ENCODE measurements at regions not wholly inside any gene's neighbourhood (a gene's known extent, or its start where the extent isn't known, plus 50 kb on each side); places are given as distances from the start of the nearest gene placed in this dataset.
"Not testable (repeated sequence)": the region's sequence is repeated elsewhere in the genome, so short reads cannot be mapped to it uniquely, and the experiment has no call there.

DNA sequence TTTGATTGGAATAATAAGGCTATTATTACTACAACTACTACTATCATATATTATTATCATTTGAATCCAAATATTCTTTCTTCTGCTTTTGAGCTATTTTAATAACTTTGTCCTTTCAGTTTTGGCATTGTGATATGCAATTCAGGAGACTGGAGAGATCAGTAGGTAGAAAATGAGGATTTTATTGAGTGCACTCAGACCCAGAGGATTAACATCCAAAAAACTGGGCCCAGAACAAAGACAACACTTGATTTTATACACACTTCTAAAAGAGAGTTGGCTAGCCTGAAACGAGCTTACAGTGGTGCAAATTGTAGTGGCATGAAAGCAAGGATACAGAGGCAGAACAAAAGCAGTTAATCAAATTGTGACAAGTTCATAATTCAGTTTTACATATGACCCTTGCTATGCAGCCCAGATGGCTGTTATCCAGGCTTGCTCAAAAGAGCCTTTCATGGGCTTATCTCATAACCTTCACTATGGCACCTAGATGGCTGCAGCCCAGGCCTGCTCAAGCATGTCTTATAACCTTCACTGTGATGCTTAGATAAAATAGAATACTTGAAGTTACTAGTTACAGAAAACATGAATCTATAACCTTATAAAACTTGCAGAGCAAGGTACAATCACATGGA, 796.3 kb upstream of the RAG2 start:
- no peak for DNase-seq (ENCODE audit: extremely low read depth in 1 of 2, low read depth in 1 of 2)

DNA sequence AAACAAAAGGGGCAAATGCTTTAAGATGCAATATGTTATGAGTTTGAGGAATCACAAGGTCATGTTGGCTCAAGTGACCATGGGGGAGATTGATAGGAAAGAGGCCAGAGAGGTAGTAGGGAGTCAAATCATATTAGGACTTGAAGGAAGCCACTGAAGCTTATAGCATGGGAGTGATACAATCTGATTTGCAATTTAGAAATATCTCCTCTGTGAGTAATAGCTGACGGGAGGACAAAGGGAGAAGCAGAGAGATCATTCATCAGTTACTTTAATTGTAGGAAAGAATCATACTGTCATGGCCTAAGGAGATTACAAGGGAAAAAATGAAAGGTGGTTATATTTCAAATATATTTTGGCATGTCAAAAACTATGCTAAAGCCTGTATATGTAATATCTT, 793.6 kb upstream of the RAG2 start:
- no peak for DNase-seq (ENCODE audit: extremely low read depth in 1 of 2, low read depth in 1 of 2)

- DNase-seq (ENCODE audit: extremely low read depth in 1 of 2, low read depth in 1 of 2): no peak
Observed at GRCh38 chr11:37390576-37391083, 792.6 kb upstream of the RAG2 start.

DNA sequence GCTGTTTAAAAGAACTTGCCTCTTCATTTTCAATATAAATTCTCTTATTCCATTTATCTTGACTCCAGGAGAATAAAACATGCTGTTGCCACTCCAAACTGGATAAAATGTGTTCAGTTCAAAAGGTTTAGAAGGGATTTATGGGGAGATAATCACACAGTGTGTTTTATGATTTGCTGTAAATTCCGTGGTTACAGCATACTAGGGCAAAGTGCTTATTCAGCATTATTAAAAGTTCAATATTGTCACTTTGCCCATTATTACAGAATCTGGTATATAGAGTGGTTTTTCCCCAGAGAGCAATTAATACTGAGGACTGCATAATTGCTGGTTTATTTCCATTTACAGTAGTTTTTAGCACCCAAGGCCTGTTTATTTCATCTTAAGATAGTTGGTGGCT, 780.9 kb upstream of the RAG2 start:
- no peak for DNase-seq (ENCODE audit: extremely low read depth in 1 of 2, low read depth in 1 of 2)

GRCh38 chr11:37372667-37373066, 774.6 kb upstream of the RAG2 start:
- DNase-seq (ENCODE audit: extremely low read depth in 1 of 2, low read depth in 1 of 2): no peak

- DNase-seq (ENCODE audit: extremely low read depth in 1 of 2, low read depth in 1 of 2): no peak
Observed at GRCh38 chr11:37371346-37371970, 773.4 kb upstream of the RAG2 start.

- no peak for DNase-seq (ENCODE audit: extremely low read depth in 1 of 2, low read depth in 1 of 2)
Observed at GRCh38 chr11:37370817-37371216, 772.8 kb upstream of the RAG2 start.

GRCh38 chr11:37364246-37364839, 766.3 kb upstream of the RAG2 start:
- no peak for DNase-seq (ENCODE audit: extremely low read depth in 1 of 2, low read depth in 1 of 2)

- no peak for DNase-seq (ENCODE audit: extremely low read depth in 1 of 2, low read depth in 1 of 2)
Observed at GRCh38 chr11:37353192-37353591, 755.2 kb upstream of the RAG2 start.

DNA sequence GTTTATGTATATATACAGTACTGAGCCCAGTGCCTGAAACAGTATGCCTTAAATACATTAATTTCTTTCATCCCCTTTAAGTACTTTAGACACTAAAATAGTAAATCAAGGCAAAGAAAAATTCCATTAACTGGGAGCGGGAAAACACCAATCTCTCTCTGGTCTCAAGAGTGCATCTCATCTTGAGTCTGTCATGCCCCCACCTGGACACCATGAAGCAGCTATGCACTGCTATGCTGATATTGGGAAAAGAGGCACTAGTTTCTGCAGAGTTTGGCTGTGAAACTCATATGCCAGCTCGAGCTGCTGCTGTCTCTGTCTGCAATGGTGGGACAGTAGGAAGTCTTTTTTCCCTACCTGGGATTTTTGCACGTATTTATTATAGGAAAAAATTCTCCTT, 754.4 kb upstream of the RAG2 start:
- DNase-seq (ENCODE audit: extremely low read depth in 1 of 2, low read depth in 1 of 2): no peak

GRCh38 chr11:37343290-37343689, 745.3 kb upstream of the RAG2 start:
- no peak for DNase-seq (ENCODE audit: extremely low read depth in 1 of 2, low read depth in 1 of 2)

GRCh38 chr11:37336401-37336800, 738.4 kb upstream of the RAG2 start:
- no peak for DNase-seq (ENCODE audit: extremely low read depth in 1 of 2, low read depth in 1 of 2)

DNA sequence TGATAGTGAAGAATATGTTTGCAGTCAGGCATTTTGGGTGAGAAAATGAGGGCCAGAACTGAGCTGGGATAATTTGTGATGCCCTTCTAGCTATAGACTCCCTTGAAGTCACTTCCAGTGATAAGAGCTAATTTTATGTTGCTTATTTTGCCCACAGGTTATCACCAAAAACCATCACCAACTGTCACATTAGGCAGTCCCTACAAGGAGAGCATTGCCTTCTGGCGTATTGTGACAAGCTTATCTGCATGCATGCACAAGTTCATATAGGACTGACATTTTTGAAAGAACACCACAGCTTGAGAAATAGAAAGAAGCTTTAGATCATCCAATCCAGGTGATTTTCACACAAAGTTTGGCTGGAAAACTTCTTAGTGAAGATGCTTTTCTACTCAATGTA, 735.3 kb upstream of the RAG2 start:
- no peak for DNase-seq (ENCODE audit: extremely low read depth in 1 of 2, low read depth in 1 of 2)

DNA sequence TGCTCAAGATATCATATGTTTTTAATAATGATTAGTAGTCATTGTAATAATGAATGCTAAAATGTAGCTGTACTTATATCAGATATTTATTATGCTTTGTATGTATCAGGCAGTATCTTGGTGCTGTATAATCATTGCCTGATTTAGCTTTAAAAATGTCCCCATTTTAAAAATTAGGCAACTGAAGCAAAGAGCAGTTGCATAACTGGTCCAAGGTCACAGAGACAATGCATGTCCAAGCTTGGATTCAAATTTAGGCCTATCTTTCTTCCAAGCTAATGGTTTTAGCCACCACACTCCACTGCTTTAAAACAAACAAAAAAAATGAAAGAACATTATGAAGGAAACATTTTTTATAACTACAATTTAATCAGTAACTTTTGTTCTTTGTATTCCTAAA, 725.8 kb upstream of the RAG2 start:
- DNase-seq (ENCODE audit: extremely low read depth in 1 of 2, low read depth in 1 of 2): no peak

DNA sequence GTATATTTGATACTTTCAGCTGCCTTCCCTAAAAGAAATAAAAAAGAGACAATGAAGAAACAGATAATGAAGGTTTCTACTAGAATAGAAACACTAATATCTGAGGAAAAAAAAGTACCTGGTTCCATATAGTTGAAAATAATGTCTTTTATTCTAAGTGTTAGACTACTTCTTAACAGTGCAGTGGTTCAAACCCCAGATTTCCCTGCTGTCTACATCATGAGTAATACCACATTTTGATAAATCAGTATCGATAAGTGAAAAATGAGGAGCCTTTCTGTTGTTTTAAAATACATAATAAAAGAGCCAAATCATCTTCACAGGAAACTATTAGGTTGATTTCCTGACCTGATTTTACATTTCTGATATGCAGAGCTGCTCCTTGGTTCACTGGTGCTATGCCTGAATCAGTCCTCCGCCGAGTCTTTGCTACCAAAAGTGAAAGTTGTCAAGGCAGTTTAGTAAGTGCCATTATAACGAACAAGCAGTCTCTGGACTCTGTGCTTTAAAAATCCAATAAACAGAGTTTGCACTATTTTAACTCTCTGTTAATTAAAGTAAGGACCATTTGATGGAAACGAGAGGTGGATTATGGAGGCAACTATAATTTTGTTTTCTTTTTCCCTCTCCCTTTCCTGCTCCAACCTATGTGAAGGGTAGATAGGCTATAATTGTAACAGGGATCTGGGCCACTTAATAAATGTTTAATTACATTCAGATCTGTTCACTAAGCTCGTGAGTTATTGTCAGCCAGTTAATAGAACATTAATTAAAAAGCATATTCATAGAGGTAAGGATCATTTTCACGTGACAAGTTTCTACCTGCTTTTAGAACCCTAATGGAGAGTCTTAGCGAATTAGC, 724.5 kb upstream of the RAG2 start:
- DNase-seq (ENCODE audit: extremely low read depth in 1 of 2, low read depth in 1 of 2): no peak

- no peak for DNase-seq (ENCODE audit: extremely low read depth in 1 of 2, low read depth in 1 of 2)
Observed at GRCh38 chr11:37320921-37321320, 722.9 kb upstream of the RAG2 start.

- DNase-seq (ENCODE audit: extremely low read depth in 1 of 2, low read depth in 1 of 2): no peak
Observed at GRCh38 chr11:37317803-37318202, 719.8 kb upstream of the RAG2 start.

DNA sequence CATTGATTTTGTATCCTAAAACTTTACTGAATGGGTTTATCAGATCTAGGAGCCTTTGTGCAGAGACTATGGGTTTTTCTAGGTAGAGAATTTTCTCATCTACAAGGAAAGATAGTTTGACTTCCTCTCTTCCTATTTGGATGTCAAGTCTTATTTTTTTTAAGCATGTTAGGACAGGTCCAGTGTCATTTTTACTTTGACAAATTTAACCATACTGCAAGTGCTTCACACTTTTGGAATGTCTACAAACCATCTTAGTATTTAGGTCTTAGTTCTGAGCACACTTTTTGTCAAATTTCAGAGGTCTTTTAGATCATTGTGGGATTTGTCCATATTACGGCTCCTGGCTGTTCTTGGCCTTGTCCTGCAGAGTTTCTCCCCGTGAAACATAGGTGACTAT, 715.2 kb upstream of the RAG2 start:
- no peak for DNase-seq (ENCODE audit: extremely low read depth in 1 of 2, low read depth in 1 of 2)

DNA sequence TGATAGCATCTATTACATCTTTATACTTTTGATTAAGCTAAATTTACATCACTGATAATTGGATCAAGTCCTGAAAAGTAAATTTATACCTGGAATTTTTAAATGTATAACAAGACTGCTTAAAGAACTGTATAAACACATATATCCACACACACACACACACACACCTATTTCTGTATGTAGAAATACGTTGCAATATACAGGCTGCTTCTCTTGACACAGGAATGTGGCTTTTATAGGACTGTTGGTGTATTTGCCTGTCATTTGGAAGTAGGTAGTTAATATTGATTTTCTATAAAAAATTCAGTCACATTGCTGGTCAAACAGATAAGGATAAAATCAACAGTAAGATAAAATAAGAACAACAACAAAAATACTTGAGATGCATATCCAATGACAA, 708.5 kb upstream of the RAG2 start:
- no peak for DNase-seq (ENCODE audit: extremely low read depth in 1 of 2, low read depth in 1 of 2)

- DNase-seq (ENCODE audit: extremely low read depth in 1 of 2, low read depth in 1 of 2): not testable (repeated sequence)
Observed at GRCh38 chr11:37301405-37301804, 703.4 kb upstream of the RAG2 start.

GRCh38 chr11:37298173-37298572, 700.1 kb upstream of the RAG2 start:
- no peak for DNase-seq (ENCODE audit: extremely low read depth in 1 of 2, low read depth in 1 of 2)

Data from activated CD8-positive, alpha-beta memory T cell treated with anti-CD3 and anti-CD28 coated beads for 1 hour (primary cell).